ENCODE measurements at regions not wholly inside any gene's neighbourhood (a gene's known extent, or its start where the extent isn't known, plus 50 kb on each side); places are given as distances from the start of the nearest gene placed in this dataset.

GRCh38 chr5:34487956-34488355 lies 168.2 kb upstream of the RAI14 start:
- DNase-seq: no peak

- DNase-seq: no peak
Measured at GRCh38 chr5:34488984-34489383, 167.1 kb upstream of the RAI14 start.

GRCh38 chr5:34490506-34491250 lies 165.4 kb upstream of the RAI14 start:
- DNase-seq: peak; percentile 90

GRCh38 chr5:34491251-34491620 lies 164.9 kb upstream of the RAI14 start:
- DNase-seq: no peak

- DNase-seq: no peak
Measured at GRCh38 chr5:34494111-34494755, 161.9 kb upstream of the RAI14 start.

- no peak for DNase-seq
Measured at GRCh38 chr5:34495178-34495577, 160.9 kb upstream of the RAI14 start.

GRCh38 chr5:34496260-34496691 lies 159.9 kb upstream of the RAI14 start:
- DNase-seq: no peak

GRCh38 chr5:34496701-34497469 lies 159.2 kb upstream of the RAI14 start:
- no peak for DNase-seq

GRCh38 chr5:34497470-34497808 lies 158.7 kb upstream of the RAI14 start:
- DNase-seq: no peak

- no peak for DNase-seq
Measured at GRCh38 chr5:34498572-34498971, 157.6 kb upstream of the RAI14 start.

GRCh38 chr5:34499001-34499734 lies 157.0 kb upstream of the RAI14 start:
- no peak for DNase-seq

- no peak for DNase-seq
Measured at GRCh38 chr5:34500236-34500847, 155.8 kb upstream of the RAI14 start.

GRCh38 chr5:34501016-34501415 lies 155.1 kb upstream of the RAI14 start:
- DNase-seq: no peak

GRCh38 chr5:34501840-34502239 lies 154.3 kb upstream of the RAI14 start:
- DNase-seq: no peak

- no peak for DNase-seq
Measured at GRCh38 chr5:34502581-34502980, 153.5 kb upstream of the RAI14 start.

- DNase-seq: no peak
Measured at GRCh38 chr5:34503379-34504253, 152.5 kb upstream of the RAI14 start.

- no peak for DNase-seq
Measured at GRCh38 chr5:34504967-34505366, 151.2 kb upstream of the RAI14 start.

GRCh38 chr5:34505731-34506130 lies 150.4 kb upstream of the RAI14 start:
- DNase-seq: no peak

GRCh38 chr5:34507933-34508332 lies 148.2 kb upstream of the RAI14 start:
- no peak for DNase-seq

- no peak for DNase-seq
Measured at GRCh38 chr5:34509392-34509791, 146.7 kb upstream of the RAI14 start.

GRCh38 chr5:34510002-34510401 lies 146.1 kb upstream of the RAI14 start:
- DNase-seq: no peak

GRCh38 chr5:34511063-34511462 lies 145.1 kb upstream of the RAI14 start:
- DNase-seq: no peak
